Motor neuron (in vitro differentiated cells): ENCODE measurements at regions not wholly inside any gene's neighbourhood (a gene's known extent, or its start where the extent isn't known, plus 50 kb on each side); places are given as distances from the start of the nearest gene placed in this dataset.
A peak's percentile ranks its signal among the peaks of the same experiment; 100 is the strongest.

Source experiments
- ATAC-seq, 8 experiments: fragments of 200-7000 bp; cut with Tn5 transposase; replicated peaks in 6 of 8; 2 replicates each; pipeline ENCODE4 v1.8.0; 2021; ENCODE audit warnings: mild to moderate bottlenecking in 8 of 8, moderate library complexity in 8 of 8
- H3K27ac ChIP-seq, 2 donors: fragments of 250-450 bp; sonication (Bioruptor Pico); 2 replicates each; pipeline ENCODE4 v1.9.0; 2021; ENCODE audit warnings: antibody characterized with exemption in 2 of 2, mild to moderate bottlenecking in 2 of 2, moderate library complexity in 1 of 2
- H3K4me1 ChIP-seq, 2 donors: fragments of 250-450 bp; sonication (Bioruptor Pico); replicated peaks in 1 of 2; 2 replicates each; pipeline ENCODE4 v1.6.1; 2021; ENCODE audit warnings: antibody characterized with exemption in 2 of 2, mild to moderate bottlenecking in 2 of 2, moderate library complexity in 1 of 2
- H3K4me3 ChIP-seq, 5 donors: fragments of 250-450 bp; sonication (Bioruptor Pico); 2 replicates each; pipeline ENCODE4 v1.9.0; 2021; ENCODE audit warnings: antibody characterized with exemption in 5 of 5, mild to moderate bottlenecking in 5 of 5, moderate library complexity in 4 of 5
- WGBS, 10 experiments: fragments of 450-650 bp; shearing (Covaris generic); methylation state at CpG; one replicate each; pipeline ENCODE4 v1.0.0; 2022; 5-methylcytosine and 5-hydroxymethylcytosine counted together
- in situ Hi-C, 9 experiments: fragments of 400-800 bp; cut with MboI; loops; one replicate each; pipeline ENCODE4 v1.15.0; 2021; ENCODE audit warnings: low sequenced_read_pairs in 9 of 9, low pct_unique_long_range_greater_than_20kb in 2 of 9; ENCODE audit not compliant: unreplicated experiment in 9 of 9

GRCh38 chr1:22281521-22282363, 138.8 kb upstream of the WNT4 start:
- peaks cover 0 to 8% of the 10 kb centered on the region in 2 donors for H3K4me1 ChIP-seq
- in situ Hi-C loops, result no loop called here
- peak overlapping the region in 1 of 2 donors; percentile 13 for H3K27ac ChIP-seq
- ATAC-seq, result peak in 4 of 8 experiments; percentile 22 to 63 (median 52)
- no peak overlapping the region for H3K4me3 ChIP-seq
- WGBS, 10 experiments, result 40 to 90% (median 82%) methylated on average over 2 to 7 of the region's 11 CpGs; no CpG with 5 or more reads in 4 of the 10 experiments

DNA sequence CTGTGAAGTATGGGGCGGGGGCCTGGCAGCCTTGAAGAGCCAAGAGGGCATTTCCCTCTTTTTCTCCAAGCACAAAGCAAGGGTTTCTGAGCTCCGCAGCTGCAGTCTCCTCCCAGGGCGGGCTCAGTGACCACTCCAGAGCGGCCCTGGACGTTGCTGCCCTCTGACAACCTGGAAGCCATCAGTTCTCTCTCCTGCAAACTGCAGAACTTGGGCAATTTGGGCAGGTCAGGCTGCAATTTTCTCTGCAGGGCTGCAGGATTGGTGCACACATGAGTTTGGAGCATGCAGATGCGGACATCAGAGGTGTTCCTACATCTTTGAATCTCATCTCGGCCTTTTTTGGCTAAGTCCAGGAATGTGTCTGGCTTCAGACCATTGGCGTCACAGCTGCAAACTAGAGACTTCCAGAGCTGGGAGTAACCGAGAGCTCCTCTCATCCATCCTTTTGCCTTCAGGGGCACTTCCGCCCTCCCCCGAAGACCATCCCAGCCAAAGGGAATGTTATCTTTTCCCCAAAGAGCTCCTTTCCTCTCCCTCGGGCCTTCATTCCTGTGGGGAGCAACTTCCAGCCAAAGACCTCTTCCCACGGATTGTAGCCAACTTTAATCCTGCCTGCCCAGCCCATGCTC, 139.6 kb upstream of the WNT4 start:
- Histone ChIP-seq H3K27ac (no peak overlapping the region), H3K4me3 (no peak overlapping the region), H3K4me1 (peaks cover 0 to 8% of the 10 kb centered on the region in 2 donors)
- 20 to 88% (median 54%) methylated on average over 1 to 12 of the region's 13 CpGs; no CpG with 5 or more reads in 1 of the 10 experiments for WGBS, 10 experiments
- no peak for ATAC-seq
- in situ Hi-C loops, result no loop called here

DNA sequence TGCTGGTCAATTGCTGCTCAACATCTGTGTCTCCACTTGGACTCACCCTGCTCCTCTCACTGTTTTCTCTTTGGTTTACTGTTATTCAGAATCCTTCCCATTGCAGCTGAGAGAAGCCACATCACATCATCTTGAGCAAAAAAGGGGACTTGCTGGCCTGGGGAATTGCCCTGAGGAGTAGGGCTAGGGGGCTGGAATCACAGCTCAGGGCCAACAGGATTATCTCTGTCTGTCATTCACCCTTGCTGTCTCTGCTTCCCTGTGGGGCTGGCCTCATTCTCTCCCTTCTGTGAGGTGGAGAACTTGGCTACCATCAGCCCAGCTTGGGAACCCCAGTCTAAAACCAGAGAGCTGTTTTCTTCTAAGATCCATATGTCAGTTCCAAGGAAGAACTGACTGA, 140.7 kb upstream of the WNT4 start:
- H3K27ac ChIP-seq, result no peak overlapping the region
- in situ Hi-C loops, result no loop called here
- H3K4me1 ChIP-seq, result peaks cover 0 to 8% of the 10 kb centered on the region in 2 donors
- ATAC-seq, result no peak
- no peak overlapping the region for H3K4me3 ChIP-seq

- in situ Hi-C loops, result no loop called here
- Histone ChIP-seq H3K4me3 (no peak overlapping the region), H3K4me1 (peaks cover under 1 to 8% of the 10 kb centered on the region in 2 donors), H3K27ac (no peak overlapping the region)
- ATAC-seq, result no peak
- WGBS, 10 experiments, result 0 to 100% (median 25%) methylated on average over 1 of the region's 1 CpG; no CpG with 5 or more reads in 4 of the 10 experiments
Measured at GRCh38 chr1:22284236-22284635, 141.3 kb upstream of the WNT4 start.

- in situ Hi-C loops, result no loop called here
- no peak overlapping the region for H3K4me3 ChIP-seq
- ATAC-seq, result peak in 1 of 8 experiments; percentile 14
- H3K27ac ChIP-seq, result no peak overlapping the region
- WGBS, 10 experiments, result 77 to 94% (median 90%) methylated on average over 3 to 7 of the region's 15 CpGs; no CpG with 5 or more reads in 4 of the 10 experiments
- H3K4me1 ChIP-seq, result peaks cover 9 to 16% of the 10 kb centered on the region in 2 donors
Measured at GRCh38 chr1:22284906-22285548, 142.1 kb upstream of the WNT4 start.

DNA sequence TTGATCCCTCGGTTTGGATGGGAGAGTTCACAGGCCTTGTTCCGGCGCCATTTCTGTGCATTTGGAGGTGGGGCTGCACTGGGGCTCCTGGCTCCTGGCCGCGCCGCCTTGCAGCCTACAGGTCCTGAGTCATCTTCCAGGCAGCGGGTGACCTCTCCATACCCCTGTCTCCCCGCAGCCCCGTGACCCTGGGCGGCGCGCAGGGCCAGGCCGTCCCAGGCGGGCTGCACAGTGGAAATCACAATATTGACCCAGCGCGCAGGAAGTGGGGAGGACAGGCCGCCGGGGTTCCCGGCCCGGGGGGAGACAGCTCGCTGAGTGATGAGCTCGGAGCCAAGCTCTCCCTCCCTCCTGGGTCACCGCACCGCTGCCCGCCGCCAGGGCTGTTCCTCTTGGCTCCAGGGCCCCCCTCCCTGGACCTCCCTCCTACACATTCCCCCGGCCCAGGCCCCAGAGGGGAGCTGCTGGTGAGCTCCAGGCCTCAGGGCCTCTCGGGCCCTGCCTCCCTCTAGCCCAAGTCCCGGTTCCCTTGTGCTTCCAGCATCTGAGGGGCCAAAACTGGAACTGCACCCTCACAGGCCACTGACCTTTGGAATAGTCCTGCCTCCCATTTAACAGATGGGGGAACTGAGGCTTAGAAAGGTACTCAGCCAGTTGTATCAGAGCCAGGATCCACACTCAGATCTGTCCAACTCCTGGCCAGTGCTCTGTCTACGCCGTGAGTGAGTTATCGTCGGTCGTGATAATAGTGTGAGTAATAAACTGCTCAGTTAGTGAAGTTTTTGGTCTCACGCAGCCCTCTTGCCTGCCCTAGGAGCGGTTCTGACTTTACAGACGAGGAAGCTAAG, 142.9 kb upstream of the WNT4 start:
- Histone ChIP-seq H3K4me3 (no peak overlapping the region), H3K4me1 (peaks cover 9 to 16% of the 10 kb centered on the region in 2 donors), H3K27ac (no peak overlapping the region)
- 51 to 100% (median 91%) methylated on average over 1 to 24 of the region's 37 CpGs; no CpG with 5 or more reads in 2 of the 10 experiments for WGBS, 10 experiments
- ATAC-seq, result peak in 3 of 8 experiments; percentile 22 to 38 (median 35)
- in situ Hi-C loops, result no loop called here

DNA sequence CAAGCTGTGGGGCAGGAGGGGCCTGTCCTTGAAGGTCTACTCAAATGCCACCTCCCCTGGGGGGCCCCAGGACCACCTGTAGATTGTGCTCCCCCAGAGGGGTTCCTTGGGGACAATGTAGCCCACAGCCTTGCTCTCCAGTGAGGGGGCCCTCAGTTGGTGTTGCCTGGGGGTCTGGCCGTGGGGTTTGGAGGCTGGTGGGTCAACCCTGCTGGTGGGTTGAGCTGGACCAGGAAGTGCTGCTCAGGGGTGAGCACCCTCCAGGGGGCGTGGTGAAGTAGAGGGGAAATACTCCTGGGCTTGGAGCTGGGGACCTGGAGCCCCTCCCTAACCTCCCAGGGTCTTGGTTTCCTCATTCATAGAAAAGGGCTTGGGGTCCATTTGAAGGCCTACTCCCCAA, 143.6 kb upstream of the WNT4 start:
- Histone ChIP-seq H3K4me3 (no peak overlapping the region), H3K4me1 (peaks cover 10 to 17% of the 10 kb centered on the region in 2 donors), H3K27ac (no peak overlapping the region)
- in situ Hi-C loops, result no loop called here
- WGBS, 10 experiments, result 83 to 90% methylated on average over 1 to 2 of the region's 2 CpGs; no CpG with 5 or more reads in 8 of the 10 experiments
- ATAC-seq, result no peak

DNA sequence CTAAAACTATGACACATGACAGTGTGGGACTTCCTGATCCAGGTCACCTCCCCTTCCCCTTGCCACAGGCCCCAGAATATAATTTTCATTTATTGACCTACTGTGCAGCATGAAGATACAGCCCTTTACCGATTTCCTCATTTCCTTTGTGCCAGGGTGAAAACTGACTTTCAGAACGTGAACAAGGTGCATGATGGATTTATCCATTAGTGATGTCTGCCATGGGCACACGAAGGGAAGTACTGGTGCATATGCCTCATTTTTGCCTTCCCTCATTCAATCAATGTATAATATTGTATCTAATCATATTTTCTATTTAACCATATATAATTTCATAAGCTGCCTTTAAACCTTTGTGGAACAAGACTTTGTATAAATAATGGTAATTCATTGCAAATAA, 144.4 kb upstream of the WNT4 start:
- no peak overlapping the region for H3K4me3 ChIP-seq
- no peak overlapping the region for H3K27ac ChIP-seq
- H3K4me1 ChIP-seq, result peaks cover 18 to 20% of the 10 kb centered on the region in 2 donors
- ATAC-seq, result no peak
- WGBS, 10 experiments, result 0 to 100% (median 79%) methylated on average over 2 to 3 of the region's 3 CpGs; no CpG with 5 or more reads in 2 of the 10 experiments
- in situ Hi-C loops, result no loop called here

DNA sequence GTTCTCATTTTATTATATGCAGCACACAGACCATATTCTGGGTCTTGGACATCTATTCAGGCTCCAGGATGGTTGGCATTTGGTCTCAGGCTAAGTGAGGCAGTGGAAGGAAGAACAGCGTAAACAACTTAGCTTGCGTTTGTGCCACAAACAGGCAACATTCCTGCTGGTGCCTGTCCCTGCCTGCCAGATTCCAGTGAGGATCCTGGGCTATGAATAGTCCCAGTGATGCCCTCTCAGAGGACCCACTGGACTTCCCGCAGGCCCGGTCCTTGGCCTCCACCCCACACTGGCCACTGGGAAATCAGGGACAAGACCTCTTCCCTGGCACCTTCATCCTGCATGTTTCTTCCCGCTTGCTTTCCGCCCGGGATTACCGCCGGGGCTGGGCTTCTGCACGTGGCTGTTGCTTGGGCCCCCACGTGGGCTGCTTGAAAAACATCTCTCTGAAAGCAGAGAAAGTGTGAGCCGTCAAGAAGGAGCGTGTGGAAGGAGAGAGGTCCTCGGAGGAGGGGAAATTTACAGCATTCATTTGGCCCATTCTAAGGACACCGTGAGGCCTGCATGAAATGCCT, 145.1 kb upstream of the WNT4 start:
- 33 to 100% (median 70%) methylated on average over 1 to 14 of the region's 15 CpGs; no CpG with 5 or more reads in 3 of the 10 experiments for WGBS, 10 experiments

DNA sequence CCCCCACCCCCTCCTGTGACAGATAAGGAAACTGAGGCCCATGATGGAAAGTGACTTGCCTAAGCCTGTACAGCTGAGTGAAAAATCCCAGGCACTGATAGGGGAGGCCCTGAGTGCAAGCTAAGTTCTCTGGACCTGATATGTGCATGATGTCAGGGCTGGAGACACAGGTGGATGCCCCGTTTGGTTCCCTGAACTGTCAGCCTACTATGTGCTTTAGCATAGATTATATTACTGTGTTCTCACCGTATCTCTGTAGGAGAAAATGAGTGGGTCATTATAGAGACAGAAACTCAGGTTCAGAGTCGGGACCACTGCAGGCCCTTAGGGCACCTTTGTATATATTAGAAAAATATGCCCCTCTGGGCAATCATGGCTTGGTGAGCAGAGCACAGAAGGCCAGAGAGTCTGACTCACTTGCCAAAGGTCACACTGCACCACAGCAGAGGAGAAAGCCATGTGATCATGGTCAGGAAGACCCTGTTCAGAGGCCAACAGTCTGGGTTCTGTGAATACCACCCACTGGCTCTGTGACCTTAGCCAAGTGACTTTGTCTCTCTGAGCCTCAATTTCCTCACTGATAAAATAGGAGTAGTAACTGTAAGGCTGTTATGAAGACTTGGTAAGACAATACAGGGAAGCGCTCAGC, 145.8 kb upstream of the WNT4 start:
- in situ Hi-C loops, result no loop called here
- WGBS, 10 experiments, result 24 to 100% (median 87%) methylated on average over 1 to 4 of the region's 4 CpGs; no CpG with 5 or more reads in 2 of the 10 experiments
- no peak for ATAC-seq
- Histone ChIP-seq H3K27ac (no peak overlapping the region), H3K4me3 (no peak overlapping the region), H3K4me1 (peaks cover 20 to 24% of the 10 kb centered on the region in 2 donors)

More for the DNA sequence above, 145.1 kb upstream of the WNT4 start:
- Histone ChIP-seq H3K4me1 (peaks cover 20 to 24% of the 10 kb centered on the region in 2 donors), H3K27ac (no peak overlapping the region), H3K4me3 (no peak overlapping the region)
- in situ Hi-C loops, result no loop called here
- ATAC-seq, result peak in 1 of 8 experiments; percentile 20

DNA sequence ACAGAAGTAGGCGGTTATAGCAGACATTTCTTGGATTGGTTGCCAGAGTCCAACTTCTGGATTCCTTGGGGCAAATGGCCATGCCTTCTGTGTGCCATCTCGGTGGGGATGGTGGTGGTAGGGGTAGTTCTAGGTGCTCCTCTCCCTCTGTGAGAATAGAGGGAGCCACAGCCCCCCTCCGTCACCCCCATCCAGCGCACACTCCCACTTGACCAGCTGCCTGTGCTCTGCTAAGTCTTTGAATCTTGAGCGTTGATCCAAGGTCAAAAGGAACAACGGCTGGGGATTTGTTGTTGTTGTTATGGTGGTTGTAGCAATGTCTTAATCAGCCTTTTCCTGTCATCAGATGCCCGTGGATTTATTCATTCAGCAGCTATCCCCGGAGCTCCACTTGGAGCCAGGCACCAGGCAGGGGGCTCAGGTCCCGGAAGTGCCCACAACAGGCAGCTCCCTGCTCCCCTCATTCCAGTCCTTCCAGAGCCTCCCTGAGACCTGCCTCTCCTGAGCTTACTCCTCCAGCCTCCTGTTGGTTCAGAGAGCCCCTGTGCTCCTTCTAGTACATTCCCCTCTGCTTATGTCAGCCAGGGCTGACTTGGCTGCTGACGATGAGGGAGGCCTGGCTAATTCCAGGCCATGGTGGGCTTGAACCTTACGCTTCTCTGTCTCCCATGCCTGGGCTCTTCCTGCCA, 146.6 kb upstream of the WNT4 start:
- Histone ChIP-seq H3K4me1 (peaks cover 20 to 24% of the 10 kb centered on the region in 2 donors), H3K27ac (no peak overlapping the region), H3K4me3 (no peak overlapping the region)
- ATAC-seq, result peak in 4 of 8 experiments; percentile 14 to 58 (median 14)
- WGBS, 10 experiments, result 40 to 100% (median 83%) methylated on average over 1 to 11 of the region's 11 CpGs; no CpG with 5 or more reads in 1 of the 10 experiments
- in situ Hi-C loops, result no loop called here
